ENCODE measurements at regions not wholly inside any gene's neighbourhood (a gene's known extent, or its start where the extent isn't known, plus 50 kb on each side); places are given as distances from the start of the nearest gene placed in this dataset.

DNA sequence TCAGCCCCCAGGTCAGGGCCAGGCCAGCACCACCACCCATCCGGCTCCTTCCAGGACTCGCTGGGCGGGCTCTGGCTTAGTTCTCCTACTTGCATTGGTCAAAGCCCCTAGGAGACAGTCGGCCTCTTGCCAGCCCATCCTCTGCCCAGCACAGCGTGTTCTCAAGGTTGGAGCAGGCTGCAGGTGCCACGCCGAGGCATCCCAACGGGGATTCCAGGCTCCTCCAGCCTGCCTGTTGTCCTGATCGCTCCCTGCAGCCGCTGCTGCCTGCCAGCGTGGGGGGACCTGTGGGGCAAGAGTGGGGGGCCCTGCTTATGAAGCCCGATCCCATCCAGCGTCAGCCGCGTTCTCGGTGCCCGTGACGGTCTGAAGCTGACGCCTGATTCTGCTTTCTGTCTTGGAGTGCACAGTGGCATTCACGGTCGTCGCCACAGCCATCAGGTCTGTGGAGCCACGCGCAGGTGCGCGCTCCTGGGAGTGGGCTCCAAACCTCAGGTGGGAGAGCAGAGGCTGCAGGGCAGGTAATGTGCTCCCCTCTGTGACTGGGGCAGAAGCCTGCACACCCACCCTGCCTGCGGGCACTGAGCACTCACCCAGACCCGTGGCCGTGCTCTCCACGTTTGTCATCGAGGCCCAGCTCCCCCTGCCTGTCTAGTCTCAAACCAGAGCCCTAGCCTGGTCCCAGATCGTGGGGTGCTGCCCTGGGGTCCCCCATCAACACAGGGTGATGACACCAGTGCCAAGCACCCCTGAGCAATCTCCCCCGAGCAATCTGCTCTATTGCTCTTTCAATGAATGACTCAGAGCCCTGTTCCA is 991.6 kb downstream of the BRD1 start:
- Histone ChIP-seq H4K20me1 (ENCODE audit: low read depth, low read length) (no peaks in the 10 kb centered on the region), H2AFZ (ENCODE audit: low read depth, low read length, severe bottlenecking) (no peak overlapping the region), H3K4me2 (ENCODE audit: low read depth, low read length, poor library complexity, severe bottlenecking) (no peak overlapping the region), H3K9me2 (replicated peaks; ENCODE audit: insufficient read depth, low read length) (no peaks in the 10 kb centered on the region), H3K79me2 (ENCODE audit: insufficient read depth, low read length) (no peaks in the 10 kb centered on the region), H3K36me3 (ENCODE audit: low read length) (no peaks in the 10 kb centered on the region), H3K27me3 (ENCODE audit: low read length) (no peaks in the 10 kb centered on the region), H3K9ac (ENCODE audit: low read length) (no peak overlapping the region), H3K27ac (ENCODE audit: low read depth, low read length) (no peak overlapping the region), H3F3A (ENCODE audit: insufficient read depth) (no peaks in the 10 kb centered on the region), H3K4me3 (ENCODE audit: insufficient read depth, low read length, poor library complexity, severe bottlenecking) (no peak overlapping the region), H3K9me3 (ENCODE audit: insufficient read depth, low read length) (peaks cover 4% of the 10 kb centered on the region; the same call in 1 of the 2 replicates)
- TF ChIP-seq, protein P1, sequence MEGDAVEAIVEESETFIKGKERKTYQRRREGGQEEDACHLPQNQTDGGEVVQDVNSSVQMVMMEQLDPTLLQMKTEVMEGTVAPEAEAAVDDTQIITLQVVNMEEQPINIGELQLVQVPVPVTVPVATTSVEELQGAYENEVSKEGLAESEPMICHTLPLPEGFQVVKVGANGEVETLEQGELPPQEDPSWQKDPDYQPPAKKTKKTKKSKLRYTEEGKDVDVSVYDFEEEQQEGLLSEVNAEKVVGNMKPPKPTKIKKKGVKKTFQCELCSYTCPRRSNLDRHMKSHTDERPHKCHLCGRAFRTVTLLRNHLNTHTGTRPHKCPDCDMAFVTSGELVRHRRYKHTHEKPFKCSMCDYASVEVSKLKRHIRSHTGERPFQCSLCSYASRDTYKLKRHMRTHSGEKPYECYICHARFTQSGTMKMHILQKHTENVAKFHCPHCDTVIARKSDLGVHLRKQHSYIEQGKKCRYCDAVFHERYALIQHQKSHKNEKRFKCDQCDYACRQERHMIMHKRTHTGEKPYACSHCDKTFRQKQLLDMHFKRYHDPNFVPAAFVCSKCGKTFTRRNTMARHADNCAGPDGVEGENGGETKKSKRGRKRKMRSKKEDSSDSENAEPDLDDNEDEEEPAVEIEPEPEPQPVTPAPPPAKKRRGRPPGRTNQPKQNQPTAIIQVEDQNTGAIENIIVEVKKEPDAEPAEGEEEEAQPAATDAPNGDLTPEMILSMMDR (IDR thresholded peaks at IDR 0.05; ENCODE audit: insufficient read depth, low read length, poor library complexity, severe bottlenecking), result no peak
- no peak for TF ChIP-seq EZH2phosphoT487 (conservative IDR thresholded peaks at IDR 0.05; ENCODE audit: low read length)

DNA sequence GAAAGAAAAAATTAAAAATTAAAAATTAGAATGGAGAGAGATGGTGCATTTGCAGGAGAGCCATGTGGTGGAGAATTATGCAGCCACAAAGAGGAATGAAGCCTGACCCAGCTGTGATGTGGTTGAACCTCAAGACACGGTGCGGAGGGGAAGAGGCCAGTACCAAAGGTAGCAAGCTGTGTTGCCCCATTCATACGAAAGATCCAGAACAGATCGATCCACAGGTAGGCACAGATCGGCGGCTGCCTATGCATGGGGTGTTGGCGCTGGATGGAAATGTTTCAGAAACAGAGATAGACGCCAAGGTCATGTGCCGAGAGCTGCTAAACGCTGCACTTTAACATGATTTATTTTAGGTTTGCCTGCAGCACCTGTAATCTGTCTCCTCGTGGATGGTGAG is 992.3 kb downstream of the BRD1 start:
- H3K9ac ChIP-seq (ENCODE audit: low read length), result no peak overlapping the region
- no peak overlapping the region for H2AFZ ChIP-seq (ENCODE audit: low read depth, low read length, severe bottlenecking)
- no peak overlapping the region for H3K27ac ChIP-seq (ENCODE audit: low read depth, low read length)
- H3F3A ChIP-seq (ENCODE audit: insufficient read depth), result no peaks in the 10 kb centered on the region
- no peaks in the 10 kb centered on the region for H3K9me2 ChIP-seq (replicated peaks; ENCODE audit: insufficient read depth, low read length)
- no peaks in the 10 kb centered on the region for H4K20me1 ChIP-seq (ENCODE audit: low read depth, low read length)
- H3K36me3 ChIP-seq (ENCODE audit: low read length), result no peaks in the 10 kb centered on the region
- peaks cover 4% of the 10 kb centered on the region; the same call in 1 of the 2 replicates for H3K9me3 ChIP-seq (ENCODE audit: insufficient read depth, low read length)
- TF ChIP-seq, protein P1 (IDR thresholded peaks at IDR 0.05; ENCODE audit: insufficient read depth, low read length, poor library complexity, severe bottlenecking), result no peak
- TF ChIP-seq EZH2phosphoT487 (conservative IDR thresholded peaks at IDR 0.05; ENCODE audit: low read length), result no peak
- no peaks in the 10 kb centered on the region for H3K27me3 ChIP-seq (ENCODE audit: low read length)
- no peak overlapping the region for H3K4me3 ChIP-seq (ENCODE audit: insufficient read depth, low read length, poor library complexity, severe bottlenecking)
- no peaks in the 10 kb centered on the region for H3K79me2 ChIP-seq (ENCODE audit: insufficient read depth, low read length)
- no peak overlapping the region for H3K4me2 ChIP-seq (ENCODE audit: low read depth, low read length, poor library complexity, severe bottlenecking)

DNA sequence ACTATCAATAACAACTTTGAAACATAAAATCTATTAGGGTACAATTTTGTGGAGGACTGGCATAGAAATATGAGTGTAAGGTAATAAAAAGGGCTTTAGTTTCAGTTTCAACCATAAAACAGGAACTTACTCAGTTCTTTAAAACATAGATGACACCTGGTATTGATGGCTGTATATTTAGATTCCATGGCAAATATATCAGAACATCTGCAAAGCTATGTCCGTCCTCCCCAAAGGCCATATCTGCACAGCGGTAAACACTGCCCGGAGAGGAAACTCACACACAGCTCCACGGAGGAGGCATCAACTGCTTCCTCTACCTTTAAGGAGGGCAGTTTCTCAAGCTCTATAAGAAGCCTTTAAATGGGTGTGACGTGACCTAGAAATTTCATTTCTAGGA is 993.3 kb downstream of the BRD1 start:
- H3K79me2 ChIP-seq (ENCODE audit: insufficient read depth, low read length), result no peaks in the 10 kb centered on the region
- H3K9ac ChIP-seq (ENCODE audit: low read length), result no peak overlapping the region

More for the DNA sequence above, 993.3 kb downstream of the BRD1 start:
- H3K4me3 ChIP-seq (ENCODE audit: insufficient read depth, low read length, poor library complexity, severe bottlenecking), result no peak overlapping the region
- no peaks in the 10 kb centered on the region for H3F3A ChIP-seq (ENCODE audit: insufficient read depth)
- TF ChIP-seq, protein P1 (IDR thresholded peaks at IDR 0.05; ENCODE audit: insufficient read depth, low read length, poor library complexity, severe bottlenecking), result no peak
- no peak for TF ChIP-seq EZH2phosphoT487 (conservative IDR thresholded peaks at IDR 0.05; ENCODE audit: low read length)
- no peaks in the 10 kb centered on the region for H3K9me2 ChIP-seq (replicated peaks; ENCODE audit: insufficient read depth, low read length)
- H2AFZ ChIP-seq (ENCODE audit: low read depth, low read length, severe bottlenecking), result no peak overlapping the region
- H3K36me3 ChIP-seq (ENCODE audit: low read length), result no peaks in the 10 kb centered on the region
- H3K27ac ChIP-seq (ENCODE audit: low read depth, low read length), result no peak overlapping the region
- no peaks in the 10 kb centered on the region for H4K20me1 ChIP-seq (ENCODE audit: low read depth, low read length)
- peaks cover 4% of the 10 kb centered on the region; the same call in 1 of the 2 replicates for H3K9me3 ChIP-seq (ENCODE audit: insufficient read depth, low read length)
- peak overlapping the region; percentile 8 for H3K4me2 ChIP-seq (ENCODE audit: low read depth, low read length, poor library complexity, severe bottlenecking)
- H3K27me3 ChIP-seq (ENCODE audit: low read length), result no peaks in the 10 kb centered on the region
